Panc1 (cell line): ENCODE measurements at regions not wholly inside any gene's neighbourhood (a gene's known extent, or its start where the extent isn't known, plus 50 kb on each side); places are given as distances from the start of the nearest gene placed in this dataset.

ENCODE experiments used
- ATAC-seq: fragments of 200-7000 bp; cut with Tn5 transposase; 2 replicates; pipeline ENCODE4 v1.9.1; 2020; ENCODE audit warnings: mild to moderate bottlenecking, moderate library complexity
- BruUV-seq: library from RNA; stranded (reverse); fragments of 400-500 nt; replicated peaks from 2 replicates; lab custom pipeline; 2021; lab: Mats Ljungman, UMichigan
- CTCF ChIA-PET: fragments of 300-600 bp; sonication (Branson Sonifier 250); formaldehyde crosslinking; loops from one replicate; lab custom pipeline; 2022; ENCODE audit warnings: antibody characterized with exemption; lab: Charles Lee
- POLR2A ChIA-PET: fragments of 300-600 bp; sonication (Branson Sonifier 250); formaldehyde crosslinking; loops from one replicate; lab custom pipeline; 2022; ENCODE audit warnings: antibody characterized with exemption; lab: Charles Lee
- DNase-seq: peaks from one replicate; pipeline ENCODE4 v3.0.0-alpha.2; 2010; ENCODE audit warnings: low read depth, low spot score
- H3K27ac ChIP-seq: 2 replicates; pipeline ENCODE4 v1.5.1; 2011; ENCODE audit warnings: mild to moderate bottlenecking, low read length, inconsistent platforms
- H3K27me3 ChIP-seq: fragments of 200-500 bp; sonication (Bioruptor generic); 2 replicates; pipeline ENCODE4 v1.6.0; 2014; ENCODE audit warnings: low read length, inconsistent platforms; ENCODE audit not compliant: control insufficient read depth, insufficient read depth
- H3K36me3 ChIP-seq: fragments of 200-500 bp; sonication (Bioruptor generic); 2 replicates; pipeline ENCODE4 v1.5.1; 2014; ENCODE audit warnings: inconsistent platforms, mild to moderate bottlenecking, low read length, moderate library complexity; ENCODE audit not compliant: control insufficient read depth, insufficient read depth
- H3K4me1 ChIP-seq: 2 replicates; pipeline ENCODE4 v1.5.1; 2011; ENCODE audit warnings: inconsistent platforms, mild to moderate bottlenecking, low read length, moderate library complexity; ENCODE audit not compliant: control insufficient read depth, insufficient read depth
- H3K4me3 ChIP-seq, 2 experiments: 2 replicates each; pipeline ENCODE4 v1.5.1; 2011 to 2012; ENCODE audit warnings: low read depth in 2 of 2, low read length in 2 of 2, mild to moderate bottlenecking in 2 of 2, inconsistent platforms in 1 of 2, moderate library complexity in 1 of 2
- H3K9me3 ChIP-seq: fragments of 200-500 bp; sonication (Bioruptor generic); 2 replicates; pipeline ENCODE4 v1.5.1; 2014; ENCODE audit warnings: low read depth, mild to moderate bottlenecking, inconsistent platforms, low read length, moderate library complexity; ENCODE audit not compliant: control insufficient read depth, insufficient read depth
- CTCF ChIP-seq: fragments of 450-650 bp; IDR thresholded peaks from 2 replicates; pipeline ENCODE4 v1.5.1; 2017; ENCODE audit warnings: mild to moderate bottlenecking
- POLR2AphosphoS5 ChIP-seq: IDR thresholded peaks from 2 replicates; pipeline ENCODE4 v1.6.1; 2012; ENCODE audit warnings: mild to moderate bottlenecking, low read depth, low read length, moderate library complexity
- REST ChIP-seq, 2 experiments: IDR thresholded peaks; 2 replicates each; pipeline ENCODE4 v1.6.1; 2011 to 2012; ENCODE audit warnings: low read depth in 2 of 2, control low read depth in 1 of 2, low read length in 1 of 2, mild to moderate bottlenecking in 1 of 2, moderate library complexity in 1 of 2; ENCODE audit not compliant: insufficient read depth in 1 of 2
- SIN3A ChIP-seq: IDR thresholded peaks from 2 replicates; pipeline ENCODE4 v1.6.1; 2012; ENCODE audit warnings: low read depth, mild to moderate bottlenecking, low read length, moderate library complexity, borderline replicate concordance; ENCODE audit not compliant: insufficient read depth
- TCF7L2 ChIP-seq: IDR thresholded peaks from 2 replicates; pipeline ENCODE4 v1.6.1; 2011; ENCODE audit warnings: mild to moderate bottlenecking, low read depth, low read length, inconsistent platforms
- in situ Hi-C: cut with HindIII; loops from 2 replicates; pipeline ENCODE4 v1.10.0; 2016; ENCODE audit warnings: low sequenced_read_pairs, low pct_unique_long_range_greater_than_20kb
- intact Hi-C: fragments of 100-400 bp; cut with micrococcal nuclease; formaldehyde crosslinking; loops from one replicate; pipeline ENCODE4 v1.10.0; 2022; ENCODE audit not compliant: unreplicated experiment

- in situ Hi-C loops: no loop called here
- BruUV-seq: no TSS peak
- TF ChIP-seq CTCF: no peak
- TF ChIP-seq SIN3A: no peak
- TF ChIP-seq TCF7L2: no peak
- TF ChIP-seq REST (IDR thresholded peaks at IDR 0.05; ENCODE audit: insufficient read depth in 1 of 2, low read depth in 2 of 2, low read length in 1 of 2): no peak
- no peak for TF ChIP-seq POLR2AphosphoS5
- no peaks in the 10 kb centered on the region for H3K4me1 ChIP-seq
- no peak for DNase-seq
- H3K4me3 ChIP-seq: no peak overlapping the region
- no peaks in the 10 kb centered on the region for H3K36me3 ChIP-seq
- no peaks in the 10 kb centered on the region for H3K9me3 ChIP-seq
- H3K27ac ChIP-seq: no peak overlapping the region
- no peaks in the 10 kb centered on the region for H3K27me3 ChIP-seq
- ChIA-PET POLR2A (no interaction called here), CTCF (no interaction called here)
- intact Hi-C loops: no loop called here
- no peak for ATAC-seq
Measured at GRCh38 chr5:159512064-159512463, 181.8 kb upstream of the IL12B start.

GRCh38 chr5:159514229-159514810, 184.0 kb upstream of the IL12B start:
- no TSS peak for BruUV-seq
- Histone ChIP-seq H3K4me3 (no peak overlapping the region), H3K9me3 (no peaks in the 10 kb centered on the region), H3K27me3 (no peaks in the 10 kb centered on the region), H3K4me1 (no peaks in the 10 kb centered on the region), H3K27ac (no peak overlapping the region), H3K36me3 (no peaks in the 10 kb centered on the region)
- POLR2A ChIA-PET: no interaction called here
- TF ChIP-seq CTCF (no peak), POLR2AphosphoS5 (no peak), REST (IDR thresholded peaks at IDR 0.05; ENCODE audit: insufficient read depth in 1 of 2, low read depth in 2 of 2, low read length in 1 of 2) (no peak), TCF7L2 (no peak), SIN3A (no peak)
- no peak for ATAC-seq
- intact Hi-C loops (no loop called here), in situ Hi-C loops (no loop called here)
- CTCF ChIA-PET: interaction anchor here (0.6 kb wide), 1 partner anchor 468 kb away, joined by 10 read pairs; no protein-coding TSS in a partner anchor
- DNase-seq: no peak
